ENCODE measurements at regions not wholly inside any gene's neighbourhood (a gene's known extent, or its start where the extent isn't known, plus 50 kb on each side); places are given as distances from the start of the nearest gene placed in this dataset.
A peak's percentile ranks its signal among the peaks of the same experiment; 100 is the strongest.

DNA sequence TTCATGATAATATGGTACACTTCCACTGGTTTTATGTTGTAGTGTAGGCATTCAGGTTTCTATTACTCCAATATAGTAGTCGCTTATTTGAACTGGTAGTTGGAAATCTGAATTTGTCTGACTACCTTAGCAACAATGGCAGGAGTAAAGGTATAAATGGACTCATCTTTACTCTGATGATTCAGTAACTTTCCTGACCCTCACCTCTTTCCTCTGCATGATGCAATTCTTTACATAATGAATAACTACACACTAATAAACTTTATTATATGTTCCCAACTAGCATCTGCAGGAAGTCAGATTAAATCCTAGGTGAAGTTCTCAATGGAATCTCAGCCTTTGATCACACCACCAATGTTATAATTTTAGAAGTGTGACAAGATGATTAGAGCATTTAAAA, 70.5 kb upstream of the ATP2B1 start:
- no peak for TF ChIP-seq CTCF (IDR thresholded peaks at IDR 0.05; ENCODE audit: insufficient read depth, low read depth, low read length)
- no peak for TF ChIP-seq EZH2 (IDR thresholded peaks at IDR 0.05; ENCODE audit: insufficient read depth, low read length)
- H3K4me1 Mint-ChIP-seq (ENCODE audit: low read depth, unreplicated experiment): peaks cover 30% of the 10 kb centered on the region
- no peak for FAIRE-seq

DNA sequence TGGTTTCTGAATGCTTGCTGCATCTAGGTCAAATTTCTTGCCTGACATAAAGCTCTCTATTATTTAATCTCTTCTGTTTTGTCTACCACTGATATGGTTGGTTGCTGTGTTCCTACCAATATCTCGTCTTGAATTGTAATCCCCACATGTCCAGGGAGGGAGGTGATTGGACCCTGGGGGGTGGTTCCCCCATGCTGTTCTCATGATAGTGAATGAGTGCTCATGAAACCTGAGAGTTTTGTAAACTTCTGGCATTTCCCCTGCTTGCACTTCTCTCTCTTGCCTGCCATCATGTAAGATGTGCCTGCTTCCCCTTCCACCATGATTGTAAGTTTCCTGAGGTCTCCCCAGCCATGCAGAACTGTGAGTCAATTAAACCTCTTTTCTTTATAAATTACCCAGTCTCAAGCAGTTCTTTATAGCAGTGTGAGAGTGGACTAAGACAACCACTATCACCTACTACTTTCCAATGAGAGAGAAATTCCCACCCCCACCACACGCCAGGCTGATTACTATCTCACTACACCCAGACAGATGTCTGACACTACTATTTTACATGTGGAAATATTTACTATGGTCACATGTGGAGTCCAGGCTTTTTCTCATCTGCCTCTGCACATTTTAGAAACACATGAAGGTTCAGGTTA, 69.2 kb upstream of the ATP2B1 start:
- Histone ChIP-seq H3K27ac (ENCODE audit: low read depth, low read length) (no peak overlapping the region), H3K36me3 (ENCODE audit: insufficient read depth, low read length) (no peaks in the 10 kb centered on the region), H3K79me2 (ENCODE audit: insufficient read depth, low read length) (no peaks in the 10 kb centered on the region), H2AFZ (ENCODE audit: low read depth, low read length) (no peak overlapping the region), H3K27me3 (ENCODE audit: insufficient read depth, low read length) (peaks cover 3% of the 10 kb centered on the region), H4K20me1 (ENCODE audit: insufficient read depth, low read length) (no peaks in the 10 kb centered on the region), H3K9me3 (ENCODE audit: insufficient read depth, low read depth, low read length) (no peaks in the 10 kb centered on the region), H3K4me3 (ENCODE audit: insufficient read depth, low read depth, low read length) (no peak overlapping the region), H3K4me1 (ENCODE audit: insufficient read depth, low read length) (no peaks in the 10 kb centered on the region), H3K4me2 (ENCODE audit: low read length) (no peak overlapping the region), H3K9ac (ENCODE audit: low read length) (no peak overlapping the region)
- peaks cover 25% of the 10 kb centered on the region for H3K4me1 Mint-ChIP-seq (ENCODE audit: low read depth, unreplicated experiment)
- H3K9me3 Mint-ChIP-seq (ENCODE audit: unreplicated experiment): no peaks in the 10 kb centered on the region
- TF ChIP-seq CTCF (IDR thresholded peaks at IDR 0.05; ENCODE audit: insufficient read depth, low read depth, low read length) (no peak), EZH2 (IDR thresholded peaks at IDR 0.05; ENCODE audit: insufficient read depth, low read length) (no peak)
- H3K27me3 Mint-ChIP-seq (ENCODE audit: low read depth, unreplicated experiment): no peaks in the 10 kb centered on the region
- FAIRE-seq (no peak), DNase-seq (ENCODE audit: low read depth) (no peak)
- no peaks in the 10 kb centered on the region for H3K36me3 Mint-ChIP-seq (ENCODE audit: low read depth, unreplicated experiment)
- peak overlapping the region; percentile 27 for H3K27ac Mint-ChIP-seq (ENCODE audit: unreplicated experiment)
- no peak overlapping the region for H3K4me3 Mint-ChIP-seq (ENCODE audit: unreplicated experiment)

More for the DNA sequence above, 70.5 kb upstream of the ATP2B1 start:
- Histone ChIP-seq H3K4me1 (ENCODE audit: insufficient read depth, low read length) (no peaks in the 10 kb centered on the region), H3K9me3 (ENCODE audit: insufficient read depth, low read depth, low read length) (no peaks in the 10 kb centered on the region), H3K4me3 (ENCODE audit: insufficient read depth, low read depth, low read length) (no peak overlapping the region), H3K36me3 (ENCODE audit: insufficient read depth, low read length) (no peaks in the 10 kb centered on the region), H3K79me2 (ENCODE audit: insufficient read depth, low read length) (no peaks in the 10 kb centered on the region), H3K27ac (ENCODE audit: low read depth, low read length) (no peak overlapping the region), H3K9ac (ENCODE audit: low read length) (no peak overlapping the region), H3K4me2 (ENCODE audit: low read length) (no peak overlapping the region), H4K20me1 (ENCODE audit: insufficient read depth, low read length) (no peaks in the 10 kb centered on the region), H2AFZ (ENCODE audit: low read depth, low read length) (no peak overlapping the region), H3K27me3 (ENCODE audit: insufficient read depth, low read length) (peaks cover 3% of the 10 kb centered on the region)
- no peaks in the 10 kb centered on the region for H3K9me3 Mint-ChIP-seq (ENCODE audit: unreplicated experiment)
- no peak overlapping the region for H3K4me3 Mint-ChIP-seq (ENCODE audit: unreplicated experiment)
- H3K27ac Mint-ChIP-seq (ENCODE audit: unreplicated experiment): no peak overlapping the region
- no peaks in the 10 kb centered on the region for H3K27me3 Mint-ChIP-seq (ENCODE audit: low read depth, unreplicated experiment)
- DNase-seq (ENCODE audit: low read depth): no peak
- H3K36me3 Mint-ChIP-seq (ENCODE audit: low read depth, unreplicated experiment): no peaks in the 10 kb centered on the region

- no peak overlapping the region for H3K4me3 ChIP-seq (ENCODE audit: insufficient read depth, low read depth, low read length)
- H3K4me1 Mint-ChIP-seq (ENCODE audit: low read depth, unreplicated experiment): peaks cover 28% of the 10 kb centered on the region
These were observed 67.3 kb upstream of the ATP2B1 start for GRCh38 chr12:89775986-89776365.

More at GRCh38 chr12:89775986-89776365, 67.3 kb upstream of the ATP2B1 start:
- H3K9me3 Mint-ChIP-seq (ENCODE audit: unreplicated experiment): peaks cover 2% of the 10 kb centered on the region
- Histone ChIP-seq H3K4me1 (ENCODE audit: insufficient read depth, low read length) (no peaks in the 10 kb centered on the region), H3K4me2 (ENCODE audit: low read length) (no peak overlapping the region), H3K27ac (ENCODE audit: low read depth, low read length) (no peak overlapping the region), H2AFZ (ENCODE audit: low read depth, low read length) (no peak overlapping the region), H4K20me1 (ENCODE audit: insufficient read depth, low read length) (no peaks in the 10 kb centered on the region), H3K27me3 (ENCODE audit: insufficient read depth, low read length) (no peaks in the 10 kb centered on the region), H3K9me3 (ENCODE audit: insufficient read depth, low read depth, low read length) (no peaks in the 10 kb centered on the region), H3K9ac (ENCODE audit: low read length) (no peak overlapping the region), H3K79me2 (ENCODE audit: insufficient read depth, low read length) (no peaks in the 10 kb centered on the region), H3K36me3 (ENCODE audit: insufficient read depth, low read length) (no peaks in the 10 kb centered on the region)
- FAIRE-seq (no peak), DNase-seq (ENCODE audit: low read depth) (no peak)
- no peak overlapping the region for H3K4me3 Mint-ChIP-seq (ENCODE audit: unreplicated experiment)
- H3K27ac Mint-ChIP-seq (ENCODE audit: unreplicated experiment): no peak overlapping the region
- TF ChIP-seq EZH2 (IDR thresholded peaks at IDR 0.05; ENCODE audit: insufficient read depth, low read length): no peak
- TF ChIP-seq CTCF (IDR thresholded peaks at IDR 0.05; ENCODE audit: insufficient read depth, low read depth, low read length): no peak
- H3K27me3 Mint-ChIP-seq (ENCODE audit: low read depth, unreplicated experiment): no peaks in the 10 kb centered on the region
- H3K36me3 Mint-ChIP-seq (ENCODE audit: low read depth, unreplicated experiment): no peaks in the 10 kb centered on the region
